Activated T-helper 1 cell treated with anti-CD3 and anti-CD28 coated beads, Interleukin-12 subunit alpha, Interleukin-12 subunit beta, Interleukin-2, Interleukin-4 antibody, amounts not matched to agents 30 ng/mL and 10 ng/mL and 1 ng/mL, durations not matched to agents 14 hours and 24 hours and 36 hours (primary cell): ENCODE measurements at regions not wholly inside any gene's neighbourhood (a gene's known extent, or its start where the extent isn't known, plus 50 kb on each side); places are given as distances from the start of the nearest gene placed in this dataset.

ENCODE experiments used
- DNase-seq: peaks from one replicate; pipeline ENCODE4 v3.0.0; 2021; ENCODE audit warnings: low spot score
- H3K27ac Mint-ChIP-seq: one replicate; pipeline ENCODE4 v1.8.0; 2021; ENCODE audit warnings: mild to moderate bottlenecking, mixed read lengths
- H3K27me3 Mint-ChIP-seq: one replicate; pipeline ENCODE4 v1.8.0; 2022; ENCODE audit warnings: mild to moderate bottlenecking, moderate library complexity, mixed read lengths; ENCODE audit not compliant: insufficient read depth
- H3K36me3 Mint-ChIP-seq: one replicate; pipeline ENCODE4 v1.8.0; 2021; ENCODE audit warnings: low read depth, mixed read lengths
- H3K4me1 Mint-ChIP-seq: one replicate; pipeline ENCODE4 v1.8.0; 2021; ENCODE audit warnings: low read depth, mixed read lengths
- H3K4me3 Mint-ChIP-seq: one replicate; pipeline ENCODE4 v1.8.0; 2021; ENCODE audit warnings: mild to moderate bottlenecking, moderate library complexity, mixed read lengths
- H3K9me3 Mint-ChIP-seq: one replicate; pipeline ENCODE4 v1.8.0; 2021; ENCODE audit warnings: mixed read lengths
- intact Hi-C: fragments of 100-400 bp; cut with micrococcal nuclease; formaldehyde crosslinking; loops from one replicate; pipeline ENCODE4 v1.15.1; 2024

GRCh38 chr5:29550523-29550922 lies 1643.0 kb upstream of the CDH6 start:
- Mint-ChIP-seq H3K9me3 (peaks cover 21% of the 10 kb centered on the region), H3K4me3 (no peak overlapping the region), H3K27ac (no peak overlapping the region), H3K36me3 (no peaks in the 10 kb centered on the region), H3K4me1 (no peaks in the 10 kb centered on the region), H3K27me3 (no peaks in the 10 kb centered on the region)
- DNase-seq = no peak
- intact Hi-C loops = no loop called here

DNA sequence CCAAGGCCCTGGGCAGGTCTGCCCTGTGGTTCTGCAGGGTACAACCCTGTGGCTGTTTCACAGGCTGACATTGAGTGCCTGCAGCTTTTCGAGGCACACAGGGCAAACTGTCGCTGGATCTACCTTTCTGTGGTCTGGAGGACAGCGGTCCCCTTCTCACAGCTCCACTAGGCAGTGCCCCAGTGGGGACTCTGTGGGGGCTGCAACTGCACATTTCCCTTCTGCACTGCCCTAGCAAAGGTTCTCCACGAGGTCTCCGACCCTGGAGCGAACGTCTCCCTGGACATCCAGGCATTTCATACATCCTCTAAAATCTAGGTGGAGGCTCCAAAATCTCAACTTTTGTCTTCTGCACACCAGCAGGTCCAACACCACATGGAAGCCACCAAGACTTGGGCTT lies 1645.2 kb upstream of the CDH6 start:
- intact Hi-C loops = no loop called here
- Mint-ChIP-seq H3K27me3 (no peaks in the 10 kb centered on the region), H3K27ac (no peak overlapping the region), H3K9me3 (peaks cover 20% of the 10 kb centered on the region), H3K4me3 (no peak overlapping the region), H3K4me1 (no peaks in the 10 kb centered on the region), H3K36me3 (no peaks in the 10 kb centered on the region)
- DNase-seq = no peak

DNA sequence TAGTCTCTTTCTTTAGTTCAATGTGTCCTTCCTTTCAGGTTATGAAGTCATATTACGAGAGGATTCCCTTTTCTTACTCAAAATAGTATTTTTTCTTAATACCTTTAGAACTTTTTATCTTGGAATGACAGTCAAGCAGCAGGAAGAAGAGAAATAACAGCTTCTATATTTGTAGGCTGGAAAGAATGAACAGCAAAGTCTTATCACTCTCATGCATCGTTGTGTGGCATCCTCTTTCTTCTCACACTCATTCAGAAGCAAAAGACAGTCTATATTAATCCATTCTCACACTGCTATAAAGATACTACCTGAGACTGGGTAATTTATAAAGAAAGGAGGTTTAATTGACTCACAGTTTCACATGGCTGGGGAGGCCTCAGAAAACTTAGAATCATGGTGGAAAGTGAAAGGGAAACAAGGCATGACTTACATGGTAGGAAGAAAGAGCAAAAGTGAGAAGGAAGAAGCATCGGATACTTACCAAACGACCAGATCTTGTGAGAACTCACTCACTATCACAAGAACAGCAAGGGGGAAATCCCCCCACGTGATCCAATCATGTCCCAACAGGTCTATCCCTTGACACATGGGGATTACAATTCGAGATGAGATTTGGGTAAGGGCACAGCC lies 1646.1 kb upstream of the CDH6 start:
- no peaks in the 10 kb centered on the region for H3K4me1 Mint-ChIP-seq
- no peak overlapping the region for H3K4me3 Mint-ChIP-seq
- peaks cover 19% of the 10 kb centered on the region for H3K9me3 Mint-ChIP-seq
- H3K27ac Mint-ChIP-seq = peak overlapping the region; percentile 10
- no peak for DNase-seq
- H3K27me3 Mint-ChIP-seq = no peaks in the 10 kb centered on the region
- intact Hi-C loops = no loop called here
- no peaks in the 10 kb centered on the region for H3K36me3 Mint-ChIP-seq

DNA sequence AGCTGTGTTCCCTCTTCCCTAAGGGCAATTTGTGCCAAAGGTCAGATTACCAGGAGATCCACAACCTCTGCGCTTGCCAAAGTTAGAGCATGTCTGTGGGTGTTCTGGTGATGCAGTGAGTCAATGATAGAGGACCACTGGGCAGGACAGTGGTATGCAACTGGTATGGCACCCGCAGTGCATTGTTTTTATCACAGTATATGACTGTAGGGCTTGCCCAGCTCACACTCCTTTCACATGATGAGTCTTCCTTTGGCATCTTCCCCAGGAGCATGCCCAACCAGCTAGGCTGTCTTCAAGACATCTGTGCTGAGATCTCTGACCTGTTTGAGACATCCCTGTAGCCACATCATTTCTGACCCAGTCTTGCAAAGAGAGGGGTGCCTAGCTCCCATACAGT lies 1650.0 kb upstream of the CDH6 start:
- H3K9me3 Mint-ChIP-seq = peaks cover 32% of the 10 kb centered on the region
- H3K4me3 Mint-ChIP-seq = no peak overlapping the region
- no peaks in the 10 kb centered on the region for H3K27me3 Mint-ChIP-seq
- intact Hi-C loops = no loop called here
- H3K36me3 Mint-ChIP-seq = no peaks in the 10 kb centered on the region
- DNase-seq = no peak
- no peaks in the 10 kb centered on the region for H3K4me1 Mint-ChIP-seq
- no peak overlapping the region for H3K27ac Mint-ChIP-seq

DNA sequence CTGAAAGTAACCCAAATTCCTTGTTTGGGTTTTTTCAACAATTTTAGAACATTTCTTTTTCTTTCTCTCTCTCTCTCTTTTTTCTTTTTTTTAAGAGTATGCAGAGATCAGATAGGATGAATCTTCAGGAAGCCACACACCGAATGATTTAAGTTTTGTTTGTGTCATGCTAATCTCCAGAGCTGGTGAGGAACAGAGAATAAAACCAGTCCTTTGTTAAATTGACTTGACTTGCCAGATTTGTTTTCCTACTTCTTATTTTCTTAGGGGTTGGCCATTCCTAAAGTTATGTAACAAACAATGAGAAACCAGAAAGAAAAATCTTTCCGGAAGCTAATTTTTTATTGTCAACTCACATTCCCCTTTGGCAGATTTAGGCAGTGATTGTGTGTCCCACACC lies 1669.3 kb upstream of the CDH6 start:
- peaks cover 15% of the 10 kb centered on the region for H3K9me3 Mint-ChIP-seq
- no peak for DNase-seq
- H3K27ac Mint-ChIP-seq = no peak overlapping the region
- H3K36me3 Mint-ChIP-seq = no peaks in the 10 kb centered on the region
- no peaks in the 10 kb centered on the region for H3K4me1 Mint-ChIP-seq
- H3K27me3 Mint-ChIP-seq = no peaks in the 10 kb centered on the region
- intact Hi-C loops = no loop called here
- H3K4me3 Mint-ChIP-seq = no peak overlapping the region

DNA sequence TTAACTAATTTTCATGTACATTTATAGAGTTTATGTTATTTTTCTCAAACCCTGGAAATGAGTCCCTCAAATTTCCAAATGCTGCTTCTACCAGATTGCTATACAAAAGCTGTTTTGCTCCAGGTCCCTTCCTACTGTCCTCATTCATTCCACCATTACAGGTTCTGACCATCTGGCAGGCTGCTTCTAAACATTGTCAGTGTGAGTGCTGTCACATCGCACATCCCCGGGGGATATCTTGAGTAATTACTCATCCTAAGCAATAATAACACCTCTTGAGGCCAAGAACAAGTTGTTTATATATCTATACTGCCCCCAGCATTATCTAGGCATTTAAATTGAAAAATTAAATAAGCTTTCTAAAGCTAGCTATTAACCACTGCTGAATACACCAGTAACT lies 1675.3 kb upstream of the CDH6 start:
- no peak for DNase-seq
- H3K27me3 Mint-ChIP-seq = no peaks in the 10 kb centered on the region
- no peaks in the 10 kb centered on the region for H3K4me1 Mint-ChIP-seq
- intact Hi-C loops = no loop called here
- peaks cover 9% of the 10 kb centered on the region for H3K9me3 Mint-ChIP-seq
- no peaks in the 10 kb centered on the region for H3K36me3 Mint-ChIP-seq
- H3K27ac Mint-ChIP-seq = no peak overlapping the region
- H3K4me3 Mint-ChIP-seq = no peak overlapping the region

- Mint-ChIP-seq H3K27me3 (no peaks in the 10 kb centered on the region), H3K9me3 (peaks cover 9% of the 10 kb centered on the region), H3K4me3 (no peak overlapping the region), H3K27ac (no peak overlapping the region), H3K36me3 (no peaks in the 10 kb centered on the region), H3K4me1 (no peaks in the 10 kb centered on the region)
- intact Hi-C loops = no loop called here
- no peak for DNase-seq
Measured at GRCh38 chr5:29516224-29516623, 1677.3 kb upstream of the CDH6 start.

DNA sequence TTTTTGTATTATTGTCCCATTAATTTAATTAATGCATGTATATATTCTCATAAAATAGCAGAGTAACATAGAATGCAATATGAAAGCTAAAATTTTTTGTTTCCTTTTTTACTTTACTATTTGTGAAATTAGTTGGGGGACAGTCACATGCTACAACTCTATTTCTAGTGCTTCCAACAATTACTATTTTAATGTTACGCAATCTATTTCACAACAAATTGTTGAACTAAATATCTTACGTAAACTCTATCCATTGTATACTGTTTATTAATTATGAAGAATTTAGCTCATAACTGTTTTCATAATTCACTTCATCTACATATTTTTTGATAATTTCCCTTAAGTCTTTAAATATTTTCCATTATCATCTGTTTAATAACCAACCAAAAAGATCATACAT lies 1685.4 kb upstream of the CDH6 start:
- Mint-ChIP-seq H3K4me1 (no peaks in the 10 kb centered on the region), H3K27me3 (no peaks in the 10 kb centered on the region), H3K36me3 (no peaks in the 10 kb centered on the region), H3K4me3 (no peak overlapping the region), H3K27ac (no peak overlapping the region), H3K9me3 (peaks cover 14% of the 10 kb centered on the region)
- no peak for DNase-seq
- intact Hi-C loops = no loop called here

DNA sequence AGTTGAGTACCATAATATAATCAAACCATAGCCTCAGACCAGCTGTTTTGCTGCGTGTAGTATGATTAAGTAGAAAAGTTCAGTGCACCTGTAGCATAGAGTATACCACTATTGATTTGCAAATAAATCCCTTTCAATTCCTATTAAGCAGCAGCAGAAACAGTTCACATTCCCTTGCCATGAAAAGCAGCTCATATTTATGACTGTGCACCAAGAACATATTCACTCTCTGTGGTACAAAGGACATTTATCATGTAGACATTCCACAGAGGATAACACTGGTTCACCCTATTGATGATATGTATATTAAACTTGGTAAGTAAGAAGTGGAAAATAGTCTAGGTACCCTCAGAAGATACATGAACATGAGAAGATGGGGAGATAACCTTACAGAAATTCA lies 1689.1 kb upstream of the CDH6 start:
- no peaks in the 10 kb centered on the region for H3K36me3 Mint-ChIP-seq
- intact Hi-C loops = no loop called here

GRCh38 chr5:29498860-29499259 lies 1694.6 kb upstream of the CDH6 start:
- H3K27me3 Mint-ChIP-seq = no peaks in the 10 kb centered on the region

More for the DNA sequence above, 1689.1 kb upstream of the CDH6 start:
- no peak overlapping the region for H3K27ac Mint-ChIP-seq
- H3K4me3 Mint-ChIP-seq = no peak overlapping the region
- no peaks in the 10 kb centered on the region for H3K27me3 Mint-ChIP-seq
- H3K9me3 Mint-ChIP-seq = peaks cover 12% of the 10 kb centered on the region
- no peaks in the 10 kb centered on the region for H3K4me1 Mint-ChIP-seq
- DNase-seq = no peak

DNA sequence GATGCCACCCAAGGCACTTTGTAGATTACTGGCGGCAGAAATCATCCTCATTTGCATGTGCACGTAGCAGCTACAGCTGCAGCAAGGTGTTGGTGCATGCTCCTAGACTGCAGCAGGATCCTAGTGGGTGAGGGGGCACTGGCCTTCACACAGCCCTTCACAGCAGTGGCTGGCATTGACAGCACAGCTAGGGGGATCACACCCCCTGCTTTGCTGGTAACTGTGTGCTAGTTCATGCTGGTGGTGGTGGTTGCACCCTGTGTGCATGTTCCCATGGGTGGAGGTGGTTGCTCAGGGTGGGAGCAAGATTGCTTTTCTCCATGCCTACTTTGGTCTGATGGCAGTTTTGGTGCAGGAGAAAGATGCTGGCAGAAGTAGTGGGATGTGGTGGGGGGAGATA lies 1695.1 kb upstream of the CDH6 start:
- no peak for DNase-seq
- Mint-ChIP-seq H3K9me3 (peaks cover 43% of the 10 kb centered on the region), H3K4me1 (no peaks in the 10 kb centered on the region), H3K27me3 (no peaks in the 10 kb centered on the region), H3K36me3 (no peaks in the 10 kb centered on the region), H3K4me3 (no peak overlapping the region), H3K27ac (no peak overlapping the region)
- intact Hi-C loops = no loop called here

More at GRCh38 chr5:29498860-29499259, 1694.6 kb upstream of the CDH6 start:
- Mint-ChIP-seq H3K4me3 (no peak overlapping the region), H3K27ac (no peak overlapping the region), H3K9me3 (peaks cover 45% of the 10 kb centered on the region), H3K4me1 (no peaks in the 10 kb centered on the region), H3K36me3 (no peaks in the 10 kb centered on the region)
- intact Hi-C loops = no loop called here
- DNase-seq = no peak

DNA sequence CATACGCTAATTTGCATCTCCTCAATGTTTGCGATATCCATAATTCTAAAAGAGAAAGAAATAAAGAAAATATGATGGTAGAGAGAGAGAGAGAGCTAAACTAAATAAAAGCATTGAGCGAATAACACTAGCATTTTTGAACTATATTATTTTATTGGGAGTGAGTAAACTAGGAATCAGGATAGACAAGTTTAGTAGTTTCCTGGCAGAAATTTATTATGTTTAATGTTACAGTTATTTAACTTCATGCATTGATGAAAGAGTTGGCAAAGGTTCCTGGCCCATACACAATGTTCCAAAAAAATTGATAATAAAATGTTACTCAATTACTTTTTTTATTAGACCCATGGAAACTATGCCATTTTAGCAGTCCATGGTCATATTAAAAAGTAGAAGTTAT lies 1708.2 kb upstream of the CDH6 start:
- no peak overlapping the region for H3K4me3 Mint-ChIP-seq
- intact Hi-C loops = no loop called here
- no peak overlapping the region for H3K27ac Mint-ChIP-seq
- H3K9me3 Mint-ChIP-seq = peaks cover 27% of the 10 kb centered on the region
- no peak for DNase-seq
- H3K4me1 Mint-ChIP-seq = no peaks in the 10 kb centered on the region
- H3K36me3 Mint-ChIP-seq = no peaks in the 10 kb centered on the region
- no peaks in the 10 kb centered on the region for H3K27me3 Mint-ChIP-seq

GRCh38 chr5:29469581-29469980 lies 1723.9 kb upstream of the CDH6 start:
- Mint-ChIP-seq H3K36me3 (no peaks in the 10 kb centered on the region), H3K4me1 (no peaks in the 10 kb centered on the region), H3K4me3 (no peak overlapping the region), H3K9me3 (peaks cover 14% of the 10 kb centered on the region), H3K27me3 (no peaks in the 10 kb centered on the region), H3K27ac (no peak overlapping the region)
- no peak for DNase-seq
- intact Hi-C loops = no loop called here

DNA sequence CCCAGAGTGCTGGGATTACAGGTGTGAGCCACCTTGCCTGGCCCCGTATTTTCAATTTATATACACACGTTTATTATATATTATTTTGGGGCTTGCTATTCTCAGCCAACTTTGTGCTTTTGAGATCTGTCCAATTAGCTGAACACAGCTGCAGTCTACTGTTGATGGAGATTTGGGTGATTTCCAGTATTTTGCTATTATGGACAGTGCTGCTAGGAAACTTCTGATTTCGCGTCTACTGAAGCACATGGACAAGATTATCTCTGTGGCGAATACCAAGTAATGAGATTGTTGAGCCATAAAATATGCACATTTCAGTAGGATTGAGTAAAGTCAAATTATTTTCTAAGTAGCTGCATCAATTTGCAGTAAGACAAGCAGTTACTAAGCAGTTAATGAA lies 1731.2 kb upstream of the CDH6 start:
- no peaks in the 10 kb centered on the region for H3K36me3 Mint-ChIP-seq
- no peak overlapping the region for H3K4me3 Mint-ChIP-seq
- H3K27ac Mint-ChIP-seq = no peak overlapping the region
- no peak for DNase-seq
- H3K4me1 Mint-ChIP-seq = no peaks in the 10 kb centered on the region
- intact Hi-C loops = no loop called here
- H3K9me3 Mint-ChIP-seq = peaks cover 9% of the 10 kb centered on the region
- no peaks in the 10 kb centered on the region for H3K27me3 Mint-ChIP-seq
